H1 (cell line): ENCODE measurements at regions not wholly inside any gene's neighbourhood (a gene's known extent, or its start where the extent isn't known, plus 50 kb on each side); places are given as distances from the start of the nearest gene placed in this dataset.

Source experiments
- CTCF ChIA-PET: fragments of 300-600 bp; sonication (Branson Sonifier 250); formaldehyde crosslinking; loops from one replicate; lab custom pipeline; 2021; ENCODE audit not compliant: partially characterized antibody; lab: Charles Lee
- POLR2A ChIA-PET: fragments of 300-600 bp; sonication (Branson Sonifier 250); formaldehyde crosslinking; loops from one replicate; lab custom pipeline; 2021; ENCODE audit warnings: inconsistent platforms; ENCODE audit not compliant: partially characterized antibody; lab: Charles Lee
- DNase-seq, 2 experiments: peaks; one replicate each; pipeline versions ENCODE4 v3.0.0 to v3.0.0-alpha.2; 2010 to 2022; ENCODE audit warnings: low spot score in 2 of 2, low read depth in 1 of 2, mixed read lengths in 1 of 2
- FAIRE-seq: peaks from 2 replicates; lab custom pipeline; 2011; peaks lifted over from hg19 to GRCh38; lab: Jason Lieb, UNC
- H2AFZ ChIP-seq: 2 replicates; pipeline ENCODE4 v1.8.1; 2012; ENCODE audit warnings: low read length, inconsistent platforms
- H2AK5ac ChIP-seq: 2 replicates; pipeline ENCODE4 v1.6.1; 2013; ENCODE audit warnings: low read depth, low read length
- H2BK120ac ChIP-seq: replicated peaks from 2 replicates; pipeline ENCODE3; 2013; ENCODE audit warnings: low read depth, low read length, inconsistent platforms
- H2BK12ac ChIP-seq: 2 replicates; pipeline ENCODE4 v1.6.1; 2013; ENCODE audit warnings: low read depth, low read length
- H2BK15ac ChIP-seq: 2 replicates; pipeline ENCODE4 v1.6.1; 2013; ENCODE audit warnings: low read length
- H2BK20ac ChIP-seq: 2 replicates; pipeline ENCODE4 v1.6.1; 2013; ENCODE audit warnings: low read length
- H2BK5ac ChIP-seq: 2 replicates; pipeline ENCODE4 v1.6.1; 2013; ENCODE audit warnings: low read depth, low read length
- H3K14ac ChIP-seq: 2 replicates; pipeline ENCODE4 v1.6.1; 2013; ENCODE audit warnings: inconsistent platforms; ENCODE audit not compliant: insufficient read length
- H3K18ac ChIP-seq: 2 replicates; pipeline ENCODE4 v1.6.1; 2013; ENCODE audit warnings: low read length; ENCODE audit errors: extremely low read depth
- H3K23ac ChIP-seq: 2 replicates; pipeline ENCODE4 v1.6.1; 2013; ENCODE audit warnings: inconsistent platforms; ENCODE audit not compliant: insufficient read length
- H3K23me2 ChIP-seq: 2 replicates; pipeline ENCODE4 v1.6.1; 2013; ENCODE audit warnings: low read depth, low read length
- H3K27ac ChIP-seq: 2 replicates; pipeline ENCODE4 v1.6.1; 2011; ENCODE audit warnings: low read depth, low read length, inconsistent platforms
- H3K27me3 ChIP-seq, 4 experiments: replicated peaks in 1 of 4; 1 replicate in 1 of 4; 2 replicates in 3 of 4; pipeline versions ENCODE4 v1.6.1 to v1.8.1; 2011 to 2013; ENCODE audit warnings: low read length in 3 of 4, mild to moderate bottlenecking in 3 of 4, inconsistent platforms in 2 of 4, mixed read lengths in 2 of 4, moderate library complexity in 1 of 4; ENCODE audit not compliant: control insufficient read depth in 3 of 4, insufficient read depth in 3 of 4; ENCODE audit errors: extremely low read depth in 1 of 4
- H3K36me3 ChIP-seq, 4 experiments: 2 replicates each; pipeline versions ENCODE4 v1.6.1 to v1.8.1; 2011 to 2013; ENCODE audit warnings: mild to moderate bottlenecking in 4 of 4, low read length in 3 of 4, moderate library complexity in 2 of 4, control low read depth in 1 of 4, inconsistent platforms in 1 of 4; ENCODE audit not compliant: insufficient read depth in 4 of 4, control insufficient read depth in 2 of 4
- H3K4ac ChIP-seq: replicated peaks from 2 replicates; pipeline ENCODE3; 2013; ENCODE audit warnings: low read length, low read depth, mixed read lengths, inconsistent platforms; ENCODE audit not compliant: insufficient read length
- H3K4me1 ChIP-seq, 4 experiments: replicated peaks in 1 of 4; 1 replicate in 1 of 4; 2 replicates in 3 of 4; pipeline versions ENCODE4 v1.6.1 to v1.8.1; 2011 to 2013; ENCODE audit warnings: low read length in 3 of 4, inconsistent platforms in 2 of 4, mixed read lengths in 1 of 4; ENCODE audit not compliant: insufficient read depth in 4 of 4, control insufficient read depth in 3 of 4
- H3K4me2 ChIP-seq, 2 experiments: 2 replicates each; pipeline versions ENCODE4 v1.6.1 to v1.8.1; 2011 to 2013; ENCODE audit warnings: low read depth in 2 of 2, low read length in 2 of 2, control low read depth in 1 of 2, inconsistent platforms in 1 of 2, mild to moderate bottlenecking in 1 of 2; ENCODE audit not compliant: insufficient read depth in 1 of 2
- H3K4me3 ChIP-seq, 4 experiments: fragments of 200-600, 300-600 bp in 1 of 4; sonication (generic), shearing (Covaris generic), sonication (Bioruptor Twin) in 1 of 4; 2 replicates each; pipeline versions ENCODE4 v1.5.1 to v1.8.1; 2011 to 2016; ENCODE audit warnings: low read length in 4 of 4, low read depth in 3 of 4, control low read depth in 2 of 4, inconsistent platforms in 2 of 4, mild to moderate bottlenecking in 2 of 4, mixed read lengths in 1 of 4, moderate library complexity in 1 of 4; ENCODE audit not compliant: insufficient read depth in 2 of 4; ENCODE audit errors: extremely low read depth in 1 of 4
- H3K56ac ChIP-seq: replicated peaks from 2 replicates; pipeline ENCODE3; 2013; ENCODE audit warnings: low read depth, mild to moderate bottlenecking, mixed read lengths, low read length, inconsistent platforms; ENCODE audit not compliant: insufficient read length
- H3K79me1 ChIP-seq: 2 replicates; pipeline ENCODE4 v1.6.1; 2013; ENCODE audit warnings: low read depth, low read length, control low read depth
- H3K79me2 ChIP-seq, 2 experiments: 2 replicates each; pipeline versions ENCODE4 v1.6.1 to v1.8.1; 2012 to 2013; ENCODE audit warnings: low read length in 2 of 2, mild to moderate bottlenecking in 2 of 2, inconsistent platforms in 1 of 2; ENCODE audit not compliant: insufficient read depth in 2 of 2, control insufficient read depth in 1 of 2
- H3K9ac ChIP-seq, 4 experiments: replicated peaks in 1 of 4; 1 replicate in 1 of 4; 2 replicates in 3 of 4; pipeline versions ENCODE4 v1.6.1 to v1.8.1; 2011 to 2013; ENCODE audit warnings: low read depth in 3 of 4, low read length in 3 of 4, control low read depth in 2 of 4, mild to moderate bottlenecking in 2 of 4, moderate library complexity in 2 of 4, inconsistent platforms in 1 of 4; ENCODE audit errors: extremely low read depth in 1 of 4
- H3K9me3 ChIP-seq, 2 experiments: 2 replicates each; pipeline versions ENCODE4 v1.6.1 to v1.8.1; 2012 to 2013; ENCODE audit warnings: mild to moderate bottlenecking in 2 of 2, moderate library complexity in 2 of 2, control low read depth in 1 of 2, inconsistent platforms in 1 of 2, low read depth in 1 of 2, low read length in 1 of 2, mixed read lengths in 1 of 2; ENCODE audit not compliant: insufficient read depth in 2 of 2
- H4K20me1 ChIP-seq, 2 experiments: replicated peaks in 1 of 2; 2 replicates each; pipeline versions ENCODE3 to v1.8.1; 2011 to 2013; ENCODE audit warnings: inconsistent platforms in 2 of 2, low read length in 2 of 2, mild to moderate bottlenecking in 1 of 2; ENCODE audit not compliant: insufficient read depth in 2 of 2, control insufficient read depth in 1 of 2
- H4K5ac ChIP-seq: 2 replicates; pipeline ENCODE4 v1.6.1; 2013; ENCODE audit warnings: low read length, low read depth, mixed read lengths, inconsistent platforms; ENCODE audit not compliant: insufficient read length
- H4K8ac ChIP-seq: 2 replicates; pipeline ENCODE4 v1.8.0; 2013; ENCODE audit warnings: mild to moderate bottlenecking, moderate library complexity, low read length, inconsistent platforms; ENCODE audit not compliant: insufficient read depth; ENCODE audit errors: extremely low read depth
- H4K91ac ChIP-seq: replicated peaks from 2 replicates; pipeline ENCODE3; 2013; ENCODE audit warnings: low read length, mixed read lengths, inconsistent platforms; ENCODE audit not compliant: insufficient read length
- CTCF ChIP-seq, 3 experiments: IDR thresholded peaks; 1 replicate in 2 of 3; 2 replicates in 1 of 3; pipeline versions ENCODE4 v1.5.1 to v1.6.1; 2011; ENCODE audit warnings: low read length in 3 of 3, mild to moderate bottlenecking in 3 of 3, inconsistent platforms in 2 of 3, low read depth in 1 of 3, moderate library complexity in 1 of 3; ENCODE audit not compliant: insufficient read depth in 1 of 3; ENCODE audit errors: control extremely low read depth in 1 of 3
- NRF1 ChIP-seq: IDR thresholded peaks from 2 replicates; pipeline ENCODE4 v1.6.1; 2011; ENCODE audit warnings: mild to moderate bottlenecking, low read depth, low read length, improper control_type of control experiment
- WGBS, 2 experiments: shearing (Covaris generic) in 1 of 2; methylation state at CpG; one replicate each; pipeline versions ENCODE4 v1.1.6 to v1.1.7; 2013 to 2015; ENCODE audit warnings: low lambda C conversion rate in 2 of 2, mixed read lengths in 2 of 2, inconsistent platforms in 1 of 2, low coverage in 1 of 2, missing lambda C conversion rate in 1 of 2; ENCODE audit not compliant: insufficient replicate concordance in 2 of 2, insufficient coverage in 1 of 2, insufficient read length in 1 of 2; ENCODE audit errors: extremely low coverage in 1 of 2, missing lambda C conversion rate in 1 of 2; 5-methylcytosine and 5-hydroxymethylcytosine counted together

- no peaks in the 10 kb centered on the region for H3K79me2 ChIP-seq
- H3K18ac ChIP-seq: no peak overlapping the region
- no peak overlapping the region for H3K27ac ChIP-seq
- H4K5ac ChIP-seq: no peak overlapping the region
- no peaks in the 10 kb centered on the region for H3K23me2 ChIP-seq
- H2BK120ac ChIP-seq: no peak overlapping the region
- H4K20me1 ChIP-seq: no peaks in the 10 kb centered on the region
- no peak overlapping the region for H3K14ac ChIP-seq
- no peaks in the 10 kb centered on the region for H3K9me3 ChIP-seq
- H3K4me2 ChIP-seq: no peak overlapping the region
- no peak overlapping the region for H2AK5ac ChIP-seq
- no peaks in the 10 kb centered on the region for H3K79me1 ChIP-seq
- CTCF ChIA-PET: interaction anchor here (0.6 to 2.8 kb wide), 4 partner anchors 11 to 1041 kb away, joined by 3 to 17 read pairs (median 4); no protein-coding TSS in a partner anchor
- no peaks in the 10 kb centered on the region for H3K36me3 ChIP-seq
- H4K8ac ChIP-seq: no peak overlapping the region
- no peak overlapping the region for H3K4me3 ChIP-seq
- no peak overlapping the region for H3K56ac ChIP-seq
- H2BK15ac ChIP-seq: no peak overlapping the region
- POLR2A ChIA-PET: no interaction called here
- TF ChIP-seq NRF1: no peak
- TF ChIP-seq CTCF (IDR thresholded peaks at IDR 0.05; ENCODE audit: control extremely low read depth in 1 of 3, insufficient read depth in 1 of 3, low read depth in 1 of 3, low read length in 3 of 3): peak in 1 of 3 experiments; percentile 6; a peak in 1 of 4 replicates
- DNase-seq (peak in 1 of 2 experiments; percentile 32), FAIRE-seq (no peak)
- H2BK20ac ChIP-seq: no peak overlapping the region
- H3K27me3 ChIP-seq: no peaks in the 10 kb centered on the region
- no peak overlapping the region for H2BK5ac ChIP-seq
- no peak overlapping the region for H3K9ac ChIP-seq
- H3K23ac ChIP-seq: no peak overlapping the region
- H3K4ac ChIP-seq: no peak overlapping the region
- 84% methylated on average over 3 of the region's 4 CpGs; no CpG with 5 or more reads in 1 of the 2 experiments for WGBS, 2 experiments
- no peak overlapping the region for H2BK12ac ChIP-seq
- no peak overlapping the region for H2AFZ ChIP-seq
- H3K4me1 ChIP-seq: no peaks in the 10 kb centered on the region
- H4K91ac ChIP-seq: no peak overlapping the region
These were observed 408.5 kb downstream of the PTPRU start for GRCh38 chr1:29644812-29645211.
